ENCODE measurements at regions not wholly inside any gene's neighbourhood (a gene's known extent, or its start where the extent isn't known, plus 50 kb on each side); places are given as distances from the start of the nearest gene placed in this dataset.

DNA sequence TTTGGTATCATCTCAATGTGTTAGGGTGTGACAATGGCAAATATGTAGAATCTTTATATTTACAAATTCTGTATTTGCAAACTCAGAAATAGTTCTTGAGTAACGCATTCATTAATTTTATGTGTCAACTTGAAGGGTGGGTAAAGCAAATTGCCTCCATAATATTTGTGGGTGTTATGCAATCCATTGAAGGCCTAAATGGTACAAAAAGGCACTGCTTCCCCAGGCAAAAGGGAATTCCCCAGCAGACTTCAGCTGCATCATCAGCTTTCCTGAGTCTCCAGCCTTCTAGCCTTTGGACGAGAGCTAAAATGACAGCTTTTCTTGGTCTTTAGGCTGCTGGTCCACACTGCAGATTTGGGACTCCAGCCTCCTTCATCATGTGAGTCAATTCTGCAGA is 292.2 kb upstream of the PCDH7 start:
- no peaks in the 10 kb centered on the region for H4K20me1 ChIP-seq (replicated peaks; ENCODE audit: insufficient read depth)
- H3K27ac Mint-ChIP-seq = no peak overlapping the region
- no peak overlapping the region for H3K4me3 ChIP-seq
- no peak for ATAC-seq
- H2AFZ ChIP-seq = no peak overlapping the region
- H3K4me2 ChIP-seq = no peak overlapping the region
- DNase-seq (ENCODE audit: low spot score) = no peak
- no peak overlapping the region for H3K4me3 Mint-ChIP-seq
- peaks cover 15% of the 10 kb centered on the region for H3K9me3 Mint-ChIP-seq
- H3K27ac ChIP-seq (ENCODE audit: low read depth) = no peak overlapping the region
- no peak for TF ChIP-seq NANOG (IDR thresholded peaks at IDR 0.05; ENCODE audit: borderline replicate concordance)
- TF ChIP-seq ZNF331 (CRISPR knock-in tag; IDR thresholded peaks at IDR 0.05; ENCODE audit: low read depth) = no peak
- TF ChIP-seq, protein P1, sequence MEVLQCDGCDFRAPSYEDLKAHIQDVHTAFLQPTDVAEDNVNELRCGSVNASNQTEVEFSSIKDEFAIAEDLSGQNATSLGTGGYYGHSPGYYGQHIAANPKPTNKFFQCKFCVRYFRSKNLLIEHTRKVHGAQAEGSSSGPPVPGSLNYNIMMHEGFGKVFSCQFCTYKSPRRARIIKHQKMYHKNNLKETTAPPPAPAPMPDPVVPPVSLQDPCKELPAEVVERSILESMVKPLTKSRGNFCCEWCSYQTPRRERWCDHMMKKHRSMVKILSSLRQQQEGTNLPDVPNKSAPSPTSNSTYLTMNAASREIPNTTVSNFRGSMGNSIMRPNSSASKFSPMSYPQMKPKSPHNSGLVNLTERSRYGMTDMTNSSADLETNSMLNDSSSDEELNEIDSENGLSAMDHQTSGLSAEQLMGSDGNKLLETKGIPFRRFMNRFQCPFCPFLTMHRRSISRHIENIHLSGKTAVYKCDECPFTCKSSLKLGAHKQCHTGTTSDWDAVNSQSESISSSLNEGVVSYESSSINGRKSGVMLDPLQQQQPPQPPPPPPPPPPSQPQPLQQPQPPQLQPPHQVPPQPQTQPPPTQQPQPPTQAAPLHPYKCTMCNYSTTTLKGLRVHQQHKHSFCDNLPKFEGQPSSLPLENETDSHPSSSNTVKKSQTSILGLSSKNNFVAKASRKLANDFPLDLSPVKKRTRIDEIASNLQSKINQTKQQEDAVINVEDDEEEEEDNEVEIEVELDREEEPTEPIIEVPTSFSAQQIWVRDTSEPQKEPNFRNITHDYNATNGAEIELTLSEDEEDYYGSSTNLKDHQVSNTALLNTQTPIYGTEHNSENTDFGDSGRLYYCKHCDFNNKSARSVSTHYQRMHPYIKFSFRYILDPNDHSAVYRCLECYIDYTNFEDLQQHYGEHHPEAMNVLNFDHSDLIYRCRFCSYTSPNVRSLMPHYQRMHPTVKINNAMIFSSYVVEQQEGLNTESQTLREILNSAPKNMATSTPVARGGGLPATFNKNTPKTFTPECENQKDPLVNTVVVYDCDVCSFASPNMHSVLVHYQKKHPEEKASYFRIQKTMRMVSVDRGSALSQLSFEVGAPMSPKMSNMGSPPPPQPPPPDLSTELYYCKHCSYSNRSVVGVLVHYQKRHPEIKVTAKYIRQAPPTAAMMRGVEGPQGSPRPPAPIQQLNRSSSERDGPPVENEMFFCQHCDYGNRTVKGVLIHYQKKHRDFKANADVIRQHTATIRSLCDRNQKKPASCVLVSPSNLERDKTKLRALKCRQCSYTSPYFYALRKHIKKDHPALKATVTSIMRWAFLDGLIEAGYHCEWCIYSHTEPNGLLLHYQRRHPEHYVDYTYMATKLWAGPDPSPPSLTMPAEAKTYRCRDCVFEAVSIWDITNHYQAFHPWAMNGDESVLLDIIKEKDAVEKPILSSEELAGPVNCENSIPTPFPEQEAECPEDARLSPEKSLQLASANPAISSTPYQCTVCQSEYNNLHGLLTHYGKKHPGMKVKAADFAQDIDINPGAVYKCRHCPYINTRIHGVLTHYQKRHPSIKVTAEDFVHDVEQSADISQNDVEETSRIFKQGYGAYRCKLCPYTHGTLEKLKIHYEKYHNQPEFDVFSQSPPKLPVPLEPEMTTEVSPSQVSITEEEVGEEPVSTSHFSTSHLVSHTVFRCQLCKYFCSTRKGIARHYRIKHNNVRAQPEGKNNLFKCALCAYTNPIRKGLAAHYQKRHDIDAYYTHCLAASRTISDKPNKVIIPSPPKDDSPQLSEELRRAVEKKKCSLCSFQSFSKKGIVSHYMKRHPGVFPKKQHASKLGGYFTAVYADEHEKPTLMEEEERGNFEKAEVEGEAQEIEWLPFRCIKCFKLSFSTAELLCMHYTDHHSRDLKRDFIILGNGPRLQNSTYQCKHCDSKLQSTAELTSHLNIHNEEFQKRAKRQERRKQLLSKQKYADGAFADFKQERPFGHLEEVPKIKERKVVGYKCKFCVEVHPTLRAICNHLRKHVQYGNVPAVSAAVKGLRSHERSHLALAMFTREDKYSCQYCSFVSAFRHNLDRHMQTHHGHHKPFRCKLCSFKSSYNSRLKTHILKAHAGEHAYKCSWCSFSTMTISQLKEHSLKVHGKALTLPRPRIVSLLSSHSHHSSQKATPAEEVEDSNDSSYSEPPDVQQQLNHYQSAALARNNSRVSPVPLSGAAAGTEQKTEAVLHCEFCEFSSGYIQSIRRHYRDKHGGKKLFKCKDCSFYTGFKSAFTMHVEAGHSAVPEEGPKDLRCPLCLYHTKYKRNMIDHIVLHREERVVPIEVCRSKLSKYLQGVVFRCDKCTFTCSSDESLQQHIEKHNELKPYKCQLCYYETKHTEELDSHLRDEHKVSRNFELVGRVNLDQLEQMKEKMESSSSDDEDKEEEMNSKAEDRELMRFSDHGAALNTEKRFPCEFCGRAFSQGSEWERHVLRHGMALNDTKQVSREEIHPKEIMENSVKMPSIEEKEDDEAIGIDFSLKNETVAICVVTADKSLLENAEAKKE (CRISPR knock-in tag; IDR thresholded peaks at IDR 0.05) = no peak
- no peak for TF ChIP-seq STAT1 (IDR thresholded peaks at IDR 0.05; ENCODE audit: unreplicated experiment)
- TF ChIP-seq, protein P2, sequence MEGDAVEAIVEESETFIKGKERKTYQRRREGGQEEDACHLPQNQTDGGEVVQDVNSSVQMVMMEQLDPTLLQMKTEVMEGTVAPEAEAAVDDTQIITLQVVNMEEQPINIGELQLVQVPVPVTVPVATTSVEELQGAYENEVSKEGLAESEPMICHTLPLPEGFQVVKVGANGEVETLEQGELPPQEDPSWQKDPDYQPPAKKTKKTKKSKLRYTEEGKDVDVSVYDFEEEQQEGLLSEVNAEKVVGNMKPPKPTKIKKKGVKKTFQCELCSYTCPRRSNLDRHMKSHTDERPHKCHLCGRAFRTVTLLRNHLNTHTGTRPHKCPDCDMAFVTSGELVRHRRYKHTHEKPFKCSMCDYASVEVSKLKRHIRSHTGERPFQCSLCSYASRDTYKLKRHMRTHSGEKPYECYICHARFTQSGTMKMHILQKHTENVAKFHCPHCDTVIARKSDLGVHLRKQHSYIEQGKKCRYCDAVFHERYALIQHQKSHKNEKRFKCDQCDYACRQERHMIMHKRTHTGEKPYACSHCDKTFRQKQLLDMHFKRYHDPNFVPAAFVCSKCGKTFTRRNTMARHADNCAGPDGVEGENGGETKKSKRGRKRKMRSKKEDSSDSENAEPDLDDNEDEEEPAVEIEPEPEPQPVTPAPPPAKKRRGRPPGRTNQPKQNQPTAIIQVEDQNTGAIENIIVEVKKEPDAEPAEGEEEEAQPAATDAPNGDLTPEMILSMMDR (conservative IDR thresholded peaks at IDR 0.05; ENCODE audit: low read depth in 2 of 2) = no peak
- TF ChIP-seq EZH2phosphoT487 (IDR thresholded peaks at IDR 0.05; ENCODE audit: unreplicated experiment) = no peak
- TF ChIP-seq JUNB (IDR thresholded peaks at IDR 0.05; ENCODE audit: unreplicated experiment) = no peak
- TF ChIP-seq CREB1 (CRISPR knock-in tag; IDR thresholded peaks at IDR 0.05; ENCODE audit: low read depth) = no peak
- TF ChIP-seq, protein P3, sequence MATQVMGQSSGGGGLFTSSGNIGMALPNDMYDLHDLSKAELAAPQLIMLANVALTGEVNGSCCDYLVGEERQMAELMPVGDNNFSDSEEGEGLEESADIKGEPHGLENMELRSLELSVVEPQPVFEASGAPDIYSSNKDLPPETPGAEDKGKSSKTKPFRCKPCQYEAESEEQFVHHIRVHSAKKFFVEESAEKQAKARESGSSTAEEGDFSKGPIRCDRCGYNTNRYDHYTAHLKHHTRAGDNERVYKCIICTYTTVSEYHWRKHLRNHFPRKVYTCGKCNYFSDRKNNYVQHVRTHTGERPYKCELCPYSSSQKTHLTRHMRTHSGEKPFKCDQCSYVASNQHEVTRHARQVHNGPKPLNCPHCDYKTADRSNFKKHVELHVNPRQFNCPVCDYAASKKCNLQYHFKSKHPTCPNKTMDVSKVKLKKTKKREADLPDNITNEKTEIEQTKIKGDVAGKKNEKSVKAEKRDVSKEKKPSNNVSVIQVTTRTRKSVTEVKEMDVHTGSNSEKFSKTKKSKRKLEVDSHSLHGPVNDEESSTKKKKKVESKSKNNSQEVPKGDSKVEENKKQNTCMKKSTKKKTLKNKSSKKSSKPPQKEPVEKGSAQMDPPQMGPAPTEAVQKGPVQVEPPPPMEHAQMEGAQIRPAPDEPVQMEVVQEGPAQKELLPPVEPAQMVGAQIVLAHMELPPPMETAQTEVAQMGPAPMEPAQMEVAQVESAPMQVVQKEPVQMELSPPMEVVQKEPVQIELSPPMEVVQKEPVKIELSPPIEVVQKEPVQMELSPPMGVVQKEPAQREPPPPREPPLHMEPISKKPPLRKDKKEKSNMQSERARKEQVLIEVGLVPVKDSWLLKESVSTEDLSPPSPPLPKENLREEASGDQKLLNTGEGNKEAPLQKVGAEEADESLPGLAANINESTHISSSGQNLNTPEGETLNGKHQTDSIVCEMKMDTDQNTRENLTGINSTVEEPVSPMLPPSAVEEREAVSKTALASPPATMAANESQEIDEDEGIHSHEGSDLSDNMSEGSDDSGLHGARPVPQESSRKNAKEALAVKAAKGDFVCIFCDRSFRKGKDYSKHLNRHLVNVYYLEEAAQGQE (IDR thresholded peaks at IDR 0.05; ENCODE audit: unreplicated experiment) = no peak
- no peak for TF ChIP-seq POLR2AphosphoS5 (IDR thresholded peaks at IDR 0.05; ENCODE audit: low read depth)
- TF ChIP-seq ZNF114 (CRISPR knock-in tag; IDR thresholded peaks at IDR 0.05) = no peak
- TF ChIP-seq EZH2 (IDR thresholded peaks at IDR 0.05; ENCODE audit: low read depth, unreplicated experiment) = no peak
- TF ChIP-seq, protein P4, sequence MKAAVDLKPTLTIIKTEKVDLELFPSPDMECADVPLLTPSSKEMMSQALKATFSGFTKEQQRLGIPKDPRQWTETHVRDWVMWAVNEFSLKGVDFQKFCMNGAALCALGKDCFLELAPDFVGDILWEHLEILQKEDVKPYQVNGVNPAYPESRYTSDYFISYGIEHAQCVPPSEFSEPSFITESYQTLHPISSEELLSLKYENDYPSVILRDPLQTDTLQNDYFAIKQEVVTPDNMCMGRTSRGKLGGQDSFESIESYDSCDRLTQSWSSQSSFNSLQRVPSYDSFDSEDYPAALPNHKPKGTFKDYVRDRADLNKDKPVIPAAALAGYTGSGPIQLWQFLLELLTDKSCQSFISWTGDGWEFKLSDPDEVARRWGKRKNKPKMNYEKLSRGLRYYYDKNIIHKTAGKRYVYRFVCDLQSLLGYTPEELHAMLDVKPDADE (IDR thresholded peaks at IDR 0.05) = no peak
- no peaks in the 10 kb centered on the region for H3K4me1 Mint-ChIP-seq
- no peaks in the 10 kb centered on the region for H3F3A ChIP-seq (replicated peaks; ENCODE audit: low read depth)
- no peaks in the 10 kb centered on the region for H3K79me2 ChIP-seq (replicated peaks; ENCODE audit: insufficient read depth)
- peaks cover 3% of the 10 kb centered on the region for H3K9me2 ChIP-seq (ENCODE audit: insufficient read depth)
- peaks cover 16% of the 10 kb centered on the region for H3K36me3 Mint-ChIP-seq (ENCODE audit: low read depth)
- no peaks in the 10 kb centered on the region for H3K4me1 ChIP-seq (ENCODE audit: insufficient read depth)
- no peaks in the 10 kb centered on the region for H3K27me3 Mint-ChIP-seq (ENCODE audit: insufficient read depth, low read depth, poor library complexity)
- H3K27me3 ChIP-seq (ENCODE audit: insufficient read depth) = no peaks in the 10 kb centered on the region
- no peaks in the 10 kb centered on the region for H3K36me3 ChIP-seq (ENCODE audit: insufficient read depth)
